Loucy (cell line): ENCODE measurements at regions not wholly inside any gene's neighbourhood (a gene's known extent, or its start where the extent isn't known, plus 50 kb on each side); places are given as distances from the start of the nearest gene placed in this dataset.

Source experiments
- H2AFZ ChIP-seq: fragments of 200-600 bp; sonication (generic); 2 replicates; pipeline ENCODE4 v1.6.0; 2016; ENCODE audit warnings: antibody characterized with exemption, mild to moderate bottlenecking, low read length, moderate library complexity
- H3F3A ChIP-seq: fragments of 200-600 bp; 2 replicates; pipeline ENCODE4 v1.6.0; 2016; ENCODE audit warnings: antibody characterized with exemption, low read depth, mild to moderate bottlenecking
- H3K27me3 ChIP-seq: fragments of 200-600 bp; sonication (generic); 2 replicates; pipeline ENCODE4 v1.6.1; 2014; ENCODE audit warnings: low read length, mild to moderate bottlenecking; ENCODE audit not compliant: insufficient read depth, poor library complexity, severe bottlenecking
- H3K36me3 ChIP-seq: fragments of 200-600 bp; sonication (generic); 2 replicates; pipeline ENCODE4 v1.6.1; 2016; ENCODE audit warnings: low read length; ENCODE audit not compliant: insufficient read depth
- H3K4me1 ChIP-seq: fragments of 200-600 bp; sonication (generic); 2 replicates; pipeline ENCODE4 v1.5.1; 2014; ENCODE audit warnings: low read length, mild to moderate bottlenecking; ENCODE audit not compliant: insufficient read depth, poor library complexity, severe bottlenecking
- H3K4me2 ChIP-seq: fragments of 200-600 bp; sonication (generic); 2 replicates; pipeline ENCODE4 v1.6.0; 2014; ENCODE audit warnings: antibody characterized with exemption, low read length, low read depth, mild to moderate bottlenecking; ENCODE audit not compliant: poor library complexity, severe bottlenecking
- H3K4me3 ChIP-seq: fragments of 200-600 bp; sonication (generic); 2 replicates; pipeline ENCODE4 v1.5.1; 2014; ENCODE audit warnings: low read length, mild to moderate bottlenecking, mixed read lengths; ENCODE audit not compliant: poor library complexity, severe bottlenecking
- H3K79me2 ChIP-seq: fragments of 200-600 bp; sonication (generic); 2 replicates; pipeline ENCODE4 v1.6.1; 2014; ENCODE audit warnings: low read length; ENCODE audit not compliant: insufficient read depth
- H3K9ac ChIP-seq: fragments of 200-600 bp; sonication (generic); 2 replicates; pipeline ENCODE4 v1.6.0; 2014; ENCODE audit warnings: mild to moderate bottlenecking, low read depth, low read length, moderate library complexity; ENCODE audit not compliant: poor library complexity, severe bottlenecking
- H3K9me2 ChIP-seq: fragments of 200-600 bp; sonication (generic); replicated peaks from 2 replicates; pipeline ENCODE4 v1.6.1; 2016; ENCODE audit warnings: low read depth, low read length, mixed read lengths
- H3K9me3 ChIP-seq: fragments of 200-600 bp; sonication (generic); 2 replicates; pipeline ENCODE4 v1.6.1; 2014; ENCODE audit warnings: mild to moderate bottlenecking, antibody characterized with exemption, low read length, low read depth; ENCODE audit not compliant: insufficient read depth
- H4K20me1 ChIP-seq: fragments of 200-600 bp; sonication (generic); 2 replicates; pipeline ENCODE4 v1.6.0; 2014; ENCODE audit warnings: antibody characterized with exemption, low read length, mild to moderate bottlenecking; ENCODE audit not compliant: insufficient read depth, poor library complexity, severe bottlenecking
- EZH2phosphoT487 ChIP-seq: fragments of 200-600 bp; IDR thresholded peaks from 2 replicates; pipeline ENCODE4 v1.6.1; 2018; ENCODE audit warnings: antibody characterized with exemption, mild to moderate bottlenecking, moderate library complexity, borderline replicate concordance
- TF ChIP-seq, protein P1 (sequence below): fragments of 200-600 bp; sonication (generic); conservative IDR thresholded peaks from 2 replicates; pipeline ENCODE4 v1.5.1; 2014; ENCODE audit warnings: mild to moderate bottlenecking, antibody characterized with exemption, low read length

DNA sequence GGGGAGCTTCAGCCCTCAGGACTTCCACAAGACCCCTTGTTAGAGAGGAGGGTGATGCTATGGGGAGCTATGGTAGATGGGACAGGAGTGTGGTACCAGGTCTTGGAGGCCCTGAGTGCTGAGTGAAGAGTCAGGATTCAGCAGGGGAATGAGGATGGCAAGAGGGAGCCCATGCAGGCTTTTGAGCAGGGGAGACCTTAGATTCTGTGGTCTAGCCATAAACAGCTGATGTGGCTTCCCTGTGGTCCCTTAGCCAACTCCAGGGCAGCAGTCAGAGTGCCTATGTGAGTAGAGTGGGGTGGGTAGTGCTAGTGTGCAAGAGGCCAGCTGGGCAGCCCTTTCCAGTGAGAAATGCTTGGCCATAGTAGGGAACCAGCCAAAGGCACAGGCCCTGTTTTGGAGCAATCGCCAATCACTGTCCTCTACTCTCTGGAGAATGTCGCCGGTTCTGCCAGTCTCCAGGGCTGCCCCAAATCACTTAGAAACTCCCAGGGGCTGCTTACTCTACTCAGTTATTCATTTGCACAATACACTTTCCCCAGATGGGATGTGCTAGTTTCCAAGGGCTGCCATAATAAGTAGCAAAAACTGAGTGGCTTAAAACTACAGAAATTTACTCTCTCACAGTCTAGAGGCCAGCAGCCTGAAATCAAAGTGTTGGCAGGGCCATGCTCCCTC, 310.5 kb downstream of the SMAD2 start:
- H3K36me3 ChIP-seq: no peaks in the 10 kb centered on the region
- no peaks in the 10 kb centered on the region for H3K9me2 ChIP-seq
- no peaks in the 10 kb centered on the region for H3K4me1 ChIP-seq
- no peaks in the 10 kb centered on the region for H3K27me3 ChIP-seq
- H3K9me3 ChIP-seq: no peaks in the 10 kb centered on the region
- H3K4me2 ChIP-seq: no peak overlapping the region
- H3K4me3 ChIP-seq: no peak overlapping the region
- no peaks in the 10 kb centered on the region for H3K79me2 ChIP-seq
- H2AFZ ChIP-seq: no peak overlapping the region
- H4K20me1 ChIP-seq: no peaks in the 10 kb centered on the region
- H3F3A ChIP-seq: no peaks in the 10 kb centered on the region
- no peak overlapping the region for H3K9ac ChIP-seq
- no peak for TF ChIP-seq EZH2phosphoT487
- TF ChIP-seq, protein P1, sequence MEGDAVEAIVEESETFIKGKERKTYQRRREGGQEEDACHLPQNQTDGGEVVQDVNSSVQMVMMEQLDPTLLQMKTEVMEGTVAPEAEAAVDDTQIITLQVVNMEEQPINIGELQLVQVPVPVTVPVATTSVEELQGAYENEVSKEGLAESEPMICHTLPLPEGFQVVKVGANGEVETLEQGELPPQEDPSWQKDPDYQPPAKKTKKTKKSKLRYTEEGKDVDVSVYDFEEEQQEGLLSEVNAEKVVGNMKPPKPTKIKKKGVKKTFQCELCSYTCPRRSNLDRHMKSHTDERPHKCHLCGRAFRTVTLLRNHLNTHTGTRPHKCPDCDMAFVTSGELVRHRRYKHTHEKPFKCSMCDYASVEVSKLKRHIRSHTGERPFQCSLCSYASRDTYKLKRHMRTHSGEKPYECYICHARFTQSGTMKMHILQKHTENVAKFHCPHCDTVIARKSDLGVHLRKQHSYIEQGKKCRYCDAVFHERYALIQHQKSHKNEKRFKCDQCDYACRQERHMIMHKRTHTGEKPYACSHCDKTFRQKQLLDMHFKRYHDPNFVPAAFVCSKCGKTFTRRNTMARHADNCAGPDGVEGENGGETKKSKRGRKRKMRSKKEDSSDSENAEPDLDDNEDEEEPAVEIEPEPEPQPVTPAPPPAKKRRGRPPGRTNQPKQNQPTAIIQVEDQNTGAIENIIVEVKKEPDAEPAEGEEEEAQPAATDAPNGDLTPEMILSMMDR: no peak

DNA sequence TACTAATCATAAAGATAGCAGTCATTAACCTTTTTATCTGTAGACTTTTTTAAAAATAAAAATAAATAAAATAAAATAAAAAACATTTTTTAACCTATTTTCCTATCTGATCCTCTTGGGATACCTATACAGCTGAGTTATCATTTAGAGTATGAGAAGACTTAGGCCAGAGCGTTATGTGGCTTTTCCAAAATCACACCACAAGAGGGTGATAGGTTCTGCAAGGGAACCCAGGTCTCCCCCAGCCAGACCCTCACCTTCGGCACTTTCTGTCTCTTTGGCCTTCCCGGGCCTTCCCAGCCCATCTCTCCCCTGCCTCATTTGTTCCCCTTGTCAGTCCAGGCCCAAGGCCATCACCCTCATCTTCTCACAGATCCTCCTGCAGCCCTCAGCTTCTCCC, 311.7 kb downstream of the SMAD2 start:
- no peaks in the 10 kb centered on the region for H3F3A ChIP-seq
- no peaks in the 10 kb centered on the region for H3K4me1 ChIP-seq
- H3K4me3 ChIP-seq: no peak overlapping the region
- H3K36me3 ChIP-seq: no peaks in the 10 kb centered on the region
- H3K9me3 ChIP-seq: no peaks in the 10 kb centered on the region
- no peaks in the 10 kb centered on the region for H3K79me2 ChIP-seq
- H3K27me3 ChIP-seq: no peaks in the 10 kb centered on the region
- no peak overlapping the region for H3K9ac ChIP-seq
- H4K20me1 ChIP-seq: no peaks in the 10 kb centered on the region
- H3K9me2 ChIP-seq: no peaks in the 10 kb centered on the region
- no peak overlapping the region for H3K4me2 ChIP-seq
- TF ChIP-seq EZH2phosphoT487: no peak
- no peak overlapping the region for H2AFZ ChIP-seq

DNA sequence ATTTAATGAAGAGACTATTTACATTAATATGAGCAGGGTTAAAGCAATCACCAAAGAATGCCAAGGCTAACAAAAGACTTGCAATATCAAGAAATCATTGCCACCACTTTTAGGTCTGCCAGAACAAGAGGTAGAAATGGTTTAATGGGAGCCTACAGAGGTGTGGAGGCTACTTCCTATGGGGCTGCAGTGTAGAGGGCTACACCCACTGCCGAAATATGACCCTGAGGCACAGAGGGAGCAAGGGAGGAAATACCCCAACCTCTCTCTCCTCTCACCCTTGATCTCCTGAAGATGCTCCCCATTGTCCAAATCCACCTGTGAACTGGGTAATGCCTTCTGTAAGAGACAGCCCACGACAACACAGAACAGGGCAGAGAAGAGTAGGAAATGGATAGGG, 315.4 kb downstream of the SMAD2 start:
- H3K9me3 ChIP-seq: no peaks in the 10 kb centered on the region
- no peak overlapping the region for H3K4me3 ChIP-seq
- no peak overlapping the region for H2AFZ ChIP-seq
- TF ChIP-seq, protein P1: no peak
- no peak for TF ChIP-seq EZH2phosphoT487
- H3K27me3 ChIP-seq: no peaks in the 10 kb centered on the region
- no peak overlapping the region for H3K9ac ChIP-seq
- H3K4me2 ChIP-seq: no peak overlapping the region
- no peaks in the 10 kb centered on the region for H3K36me3 ChIP-seq
- H4K20me1 ChIP-seq: no peaks in the 10 kb centered on the region
- H3K79me2 ChIP-seq: no peaks in the 10 kb centered on the region
- H3K4me1 ChIP-seq: no peaks in the 10 kb centered on the region
- H3F3A ChIP-seq: no peaks in the 10 kb centered on the region
- no peaks in the 10 kb centered on the region for H3K9me2 ChIP-seq

DNA sequence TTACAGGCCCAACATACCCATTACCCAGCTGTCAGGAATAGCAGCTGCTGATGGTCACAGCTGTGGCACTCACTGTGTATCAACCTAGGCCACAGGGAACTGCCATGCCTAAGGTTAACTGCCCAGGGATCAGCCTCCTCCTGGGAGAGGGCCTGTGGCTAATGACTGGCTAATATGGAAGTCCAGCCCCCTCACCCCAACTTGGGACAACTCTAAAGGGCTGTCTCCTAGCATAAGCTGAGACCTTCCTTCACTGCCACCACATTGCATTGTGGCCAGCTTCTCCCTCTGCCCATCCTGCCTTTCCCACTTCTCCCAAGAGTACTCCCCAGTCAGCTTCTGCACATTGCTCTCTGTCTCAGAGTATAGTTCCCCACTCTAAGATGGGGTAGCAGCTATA, 316.5 kb downstream of the SMAD2 start:
- H2AFZ ChIP-seq: no peak overlapping the region
- H3K4me2 ChIP-seq: no peak overlapping the region
- no peaks in the 10 kb centered on the region for H3K4me1 ChIP-seq
- H3K9me3 ChIP-seq: no peaks in the 10 kb centered on the region
- no peaks in the 10 kb centered on the region for H3K27me3 ChIP-seq
- TF ChIP-seq, protein P1: no peak
- TF ChIP-seq EZH2phosphoT487: no peak
- H3K36me3 ChIP-seq: no peaks in the 10 kb centered on the region
- no peaks in the 10 kb centered on the region for H4K20me1 ChIP-seq
- H3K79me2 ChIP-seq: no peaks in the 10 kb centered on the region
- no peak overlapping the region for H3K9ac ChIP-seq
- H3K4me3 ChIP-seq: no peak overlapping the region
- no peaks in the 10 kb centered on the region for H3K9me2 ChIP-seq
- H3F3A ChIP-seq: no peaks in the 10 kb centered on the region
